ENCODE measurements at regions not wholly inside any gene's neighbourhood (a gene's known extent, or its start where the extent isn't known, plus 50 kb on each side); places are given as distances from the start of the nearest gene placed in this dataset.
"Not testable (repeated sequence)": the region's sequence is repeated elsewhere in the genome, so short reads cannot be mapped to it uniquely, and the experiment has no call there.

DNA sequence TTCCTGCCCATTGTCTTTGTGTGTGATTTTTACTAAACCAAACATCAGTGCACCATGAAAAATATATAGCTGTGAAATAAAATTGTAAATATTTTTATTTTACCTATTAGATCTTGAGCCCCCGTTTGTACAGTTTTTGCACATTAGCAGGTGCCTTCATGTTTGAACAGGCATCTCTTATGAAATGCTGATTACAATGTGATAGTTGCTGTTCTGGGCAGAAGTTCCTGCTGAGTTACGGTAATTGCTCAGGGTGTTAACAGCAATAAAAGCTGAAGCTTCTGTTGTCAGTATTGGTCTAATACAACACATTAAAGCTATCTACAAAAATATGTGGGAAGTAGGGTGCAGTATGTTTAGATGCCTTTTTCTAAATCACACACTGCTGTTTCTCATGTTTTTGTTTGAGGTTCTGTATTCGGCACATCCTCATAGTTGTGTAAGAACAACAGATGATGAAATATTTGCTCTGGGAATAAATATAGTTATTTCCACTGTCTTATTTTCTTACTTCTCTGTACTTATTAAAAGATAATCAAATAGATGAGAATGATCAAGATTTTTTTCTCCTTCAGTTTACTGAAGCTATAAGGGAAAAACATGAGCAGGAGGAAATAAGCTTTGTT, 173.8 kb upstream of the GOLGA6L22 start:
- not testable (repeated sequence) for H3K9me3 ChIP-seq (ENCODE audit: insufficient read depth, low read length); H3K4me1 ChIP-seq (ENCODE audit: insufficient read depth, insufficient read length); H3K27me3 ChIP-seq (ENCODE audit: insufficient read depth, insufficient read length); H3K4me3 ChIP-seq (ENCODE audit: insufficient read length, low read depth); DNase-seq (ENCODE audit: low read depth, low spot score); H3K36me3 ChIP-seq (ENCODE audit: insufficient read depth, insufficient read length, low read length); H3K9ac ChIP-seq (ENCODE audit: insufficient read length, low read depth)

GRCh38 chr15:22291054-22291453, 167.6 kb upstream of the GOLGA6L22 start:
- not testable (repeated sequence) for H3K9me3 ChIP-seq (ENCODE audit: insufficient read depth, low read length); DNase-seq (ENCODE audit: low read depth, low spot score); H3K27me3 ChIP-seq (ENCODE audit: insufficient read depth, insufficient read length); H3K4me1 ChIP-seq (ENCODE audit: insufficient read depth, insufficient read length); H3K36me3 ChIP-seq (ENCODE audit: insufficient read depth, insufficient read length, low read length); H3K4me3 ChIP-seq (ENCODE audit: insufficient read length, low read depth); H3K9ac ChIP-seq (ENCODE audit: insufficient read length, low read depth)

GRCh38 chr15:22303112-22303511, 155.6 kb upstream of the GOLGA6L22 start:
- not testable (repeated sequence) for H3K36me3 ChIP-seq (ENCODE audit: insufficient read depth, insufficient read length, low read length); DNase-seq (ENCODE audit: low read depth, low spot score); H3K4me1 ChIP-seq (ENCODE audit: insufficient read depth, insufficient read length); H3K9me3 ChIP-seq (ENCODE audit: insufficient read depth, low read length); H3K27me3 ChIP-seq (ENCODE audit: insufficient read depth, insufficient read length); H3K4me3 ChIP-seq (ENCODE audit: insufficient read length, low read depth); H3K9ac ChIP-seq (ENCODE audit: insufficient read length, low read depth)
